ENCODE measurements at regions not wholly inside any gene's neighbourhood (a gene's known extent, or its start where the extent isn't known, plus 50 kb on each side); places are given as distances from the start of the nearest gene placed in this dataset.
A peak's percentile ranks its signal among the peaks of the same experiment; 100 is the strongest.

DNA sequence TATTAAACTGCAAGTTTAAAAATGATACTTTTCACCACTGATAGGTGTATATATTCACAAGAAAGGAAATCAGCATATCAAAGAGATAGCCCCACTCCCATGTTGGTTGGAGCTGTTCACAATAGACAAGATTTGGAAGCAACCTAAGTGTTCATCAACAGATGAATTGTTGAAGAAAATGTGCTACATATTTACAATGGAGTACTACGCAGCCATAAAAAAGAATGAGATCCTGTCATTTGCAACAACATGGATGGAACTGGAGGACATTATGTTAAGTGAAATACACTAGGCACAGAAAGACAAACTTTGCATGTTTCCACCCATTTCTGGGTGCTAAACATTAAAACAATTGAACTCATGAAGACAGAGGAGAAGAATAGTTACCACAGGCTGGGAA lies 278.9 kb upstream of the XYLT1 start:
- Histone ChIP-seq H3K9me3 (no peaks in the 10 kb centered on the region), H3K4me1 (ENCODE audit: insufficient read depth) (no peaks in the 10 kb centered on the region), H3K4me3 (no peak overlapping the region), H3K27ac (no peak overlapping the region), H3K36me3 (no peaks in the 10 kb centered on the region), H3K27me3 (no peaks in the 10 kb centered on the region)
- WGBS, 3 donors = 96 to 98% (median 98%) methylated on average over 1 of the region's 1 CpG
- intact Hi-C loops (cut with DNase I) = no loop called here
- no peak for DNase-seq
- TF ChIP-seq, protein P1, sequence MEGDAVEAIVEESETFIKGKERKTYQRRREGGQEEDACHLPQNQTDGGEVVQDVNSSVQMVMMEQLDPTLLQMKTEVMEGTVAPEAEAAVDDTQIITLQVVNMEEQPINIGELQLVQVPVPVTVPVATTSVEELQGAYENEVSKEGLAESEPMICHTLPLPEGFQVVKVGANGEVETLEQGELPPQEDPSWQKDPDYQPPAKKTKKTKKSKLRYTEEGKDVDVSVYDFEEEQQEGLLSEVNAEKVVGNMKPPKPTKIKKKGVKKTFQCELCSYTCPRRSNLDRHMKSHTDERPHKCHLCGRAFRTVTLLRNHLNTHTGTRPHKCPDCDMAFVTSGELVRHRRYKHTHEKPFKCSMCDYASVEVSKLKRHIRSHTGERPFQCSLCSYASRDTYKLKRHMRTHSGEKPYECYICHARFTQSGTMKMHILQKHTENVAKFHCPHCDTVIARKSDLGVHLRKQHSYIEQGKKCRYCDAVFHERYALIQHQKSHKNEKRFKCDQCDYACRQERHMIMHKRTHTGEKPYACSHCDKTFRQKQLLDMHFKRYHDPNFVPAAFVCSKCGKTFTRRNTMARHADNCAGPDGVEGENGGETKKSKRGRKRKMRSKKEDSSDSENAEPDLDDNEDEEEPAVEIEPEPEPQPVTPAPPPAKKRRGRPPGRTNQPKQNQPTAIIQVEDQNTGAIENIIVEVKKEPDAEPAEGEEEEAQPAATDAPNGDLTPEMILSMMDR (IDR thresholded peaks at IDR 0.05) = no peak
- TF ChIP-seq EP300 (IDR thresholded peaks at IDR 0.05) (no peak), POLR2A (IDR thresholded peaks at IDR 0.05) (no peak)

- DNase-seq = no peak
- Histone ChIP-seq H3K27ac (no peak overlapping the region), H3K9me3 (no peaks in the 10 kb centered on the region), H3K4me3 (no peak overlapping the region), H3K36me3 (no peaks in the 10 kb centered on the region), H3K27me3 (no peaks in the 10 kb centered on the region), H3K4me1 (ENCODE audit: insufficient read depth) (no peaks in the 10 kb centered on the region)
- WGBS, 3 donors = 16 to 38% (median 23%) methylated on average over 11 of the region's 11 CpGs
- intact Hi-C loops (cut with DNase I) = no loop called here
- TF ChIP-seq, protein P1 (IDR thresholded peaks at IDR 0.05) = no peak
- no peak for TF ChIP-seq POLR2A (IDR thresholded peaks at IDR 0.05)
- TF ChIP-seq EP300 (IDR thresholded peaks at IDR 0.05) = no peak
Observed at GRCh38 chr16:17748044-17748719, 277.4 kb upstream of the XYLT1 start.

DNA sequence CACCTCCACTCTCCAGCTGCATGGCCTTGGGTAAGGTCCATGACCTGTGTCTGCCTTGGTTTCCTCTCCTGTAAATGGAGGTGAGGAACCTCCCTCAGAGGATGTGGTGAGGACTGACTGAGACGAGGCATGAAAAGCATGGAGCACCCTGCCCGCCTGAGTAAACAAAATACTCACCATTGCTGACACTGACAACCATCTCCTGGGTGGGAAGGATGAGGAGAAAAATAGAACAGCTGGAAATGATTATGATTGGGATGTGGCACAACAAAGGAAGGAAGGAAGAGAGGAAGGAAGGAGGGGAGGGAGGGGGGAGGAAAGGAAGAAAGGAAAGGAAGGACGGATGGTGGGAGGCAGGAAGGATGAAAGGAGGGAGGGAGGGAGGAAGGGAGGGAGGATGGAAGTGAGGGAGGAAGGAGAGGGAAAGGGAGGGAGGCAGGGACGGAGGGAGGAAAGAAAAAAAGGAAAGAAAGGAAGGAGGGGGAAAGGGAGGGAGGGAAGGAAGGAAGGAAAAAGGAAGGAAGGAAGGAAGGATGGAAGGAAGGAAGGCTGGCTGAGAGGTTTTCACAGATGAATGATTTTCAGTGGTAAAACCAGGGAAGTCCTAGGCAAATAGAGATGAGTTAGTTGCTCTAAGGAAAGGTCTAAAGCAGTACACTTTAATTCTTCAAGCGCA lies 276.5 kb upstream of the XYLT1 start:
- H3K27me3 ChIP-seq = no peaks in the 10 kb centered on the region
- no peak overlapping the region for H3K27ac ChIP-seq
- TF ChIP-seq, protein P1 (IDR thresholded peaks at IDR 0.05) = no peak
- TF ChIP-seq EP300 (IDR thresholded peaks at IDR 0.05) = no peak
- TF ChIP-seq POLR2A (IDR thresholded peaks at IDR 0.05) = no peak
- H3K9me3 ChIP-seq = no peaks in the 10 kb centered on the region
- intact Hi-C loops (cut with DNase I) = no loop called here
- no peak for DNase-seq
- no peak overlapping the region for H3K4me3 ChIP-seq
- no peaks in the 10 kb centered on the region for H3K36me3 ChIP-seq
- 43 to 67% (median 47%) methylated on average over 5 of the region's 5 CpGs for WGBS, 3 donors
- H3K4me1 ChIP-seq (ENCODE audit: insufficient read depth) = no peaks in the 10 kb centered on the region

GRCh38 chr16:17744921-17745572 lies 274.3 kb upstream of the XYLT1 start:
- WGBS, 3 donors = 1 to 8% (median 2%) methylated on average over 15 of the region's 15 CpGs
- no peak for DNase-seq
- no peak overlapping the region for H3K27ac ChIP-seq
- no peak for TF ChIP-seq EP300 (IDR thresholded peaks at IDR 0.05)
- TF ChIP-seq, protein P1 (IDR thresholded peaks at IDR 0.05) = no peak
- intact Hi-C loops (cut with DNase I) = no loop called here
- no peaks in the 10 kb centered on the region for H3K36me3 ChIP-seq
- peak overlapping the region; percentile 17 for H3K4me3 ChIP-seq
- H3K27me3 ChIP-seq = no peaks in the 10 kb centered on the region
- no peaks in the 10 kb centered on the region for H3K9me3 ChIP-seq
- no peaks in the 10 kb centered on the region for H3K4me1 ChIP-seq (ENCODE audit: insufficient read depth)

Data from ovary (tissue), 7 donors.